ENCODE measurements at regions not wholly inside any gene's neighbourhood (a gene's known extent, or its start where the extent isn't known, plus 50 kb on each side); places are given as distances from the start of the nearest gene placed in this dataset.
"Not testable (repeated sequence)": the region's sequence is repeated elsewhere in the genome, so short reads cannot be mapped to it uniquely, and the experiment has no call there.

GRCh38 chr17:53462393-53462811 lies 360.3 kb upstream of the KIF2B start:
- H3K4me3 ChIP-seq (ENCODE audit: low read length): no peak overlapping the region
- no peak for TF ChIP-seq CTCF (IDR thresholded peaks at IDR 0.05; ENCODE audit: insufficient read depth, low read depth, low read length, missing control alignments)
- DNase-seq (ENCODE audit: low read depth): peak; percentile 61

- not testable (repeated sequence) for H3K4me3 ChIP-seq (ENCODE audit: low read length); DNase-seq (ENCODE audit: low read depth)
These were observed 366.8 kb upstream of the KIF2B start for GRCh38 chr17:53455943-53456342.

DNA sequence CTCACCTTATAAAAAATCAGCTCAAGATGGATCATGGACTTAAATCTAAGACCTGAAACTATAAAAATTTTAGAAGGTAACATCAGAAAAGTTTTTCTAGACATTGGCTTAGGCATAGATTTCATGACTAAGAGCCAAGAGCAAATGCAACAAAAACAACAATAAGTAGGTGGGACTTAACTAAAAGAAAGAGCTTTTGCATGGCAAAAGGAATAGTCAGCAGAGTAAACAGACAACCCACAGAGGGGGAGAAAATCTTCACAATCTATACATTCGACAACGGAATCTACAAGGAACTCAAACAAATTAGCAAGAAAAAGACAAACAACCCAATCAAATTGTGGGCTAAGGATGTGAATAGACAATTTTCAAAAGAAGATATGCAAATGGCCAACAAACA lies 368.4 kb upstream of the KIF2B start:
- DNase-seq (ENCODE audit: low read depth): no peak
- no peak overlapping the region for H3K4me3 ChIP-seq (ENCODE audit: low read length)
- TF ChIP-seq CTCF (IDR thresholded peaks at IDR 0.05; ENCODE audit: insufficient read depth, low read depth, low read length, missing control alignments): no peak

DNA sequence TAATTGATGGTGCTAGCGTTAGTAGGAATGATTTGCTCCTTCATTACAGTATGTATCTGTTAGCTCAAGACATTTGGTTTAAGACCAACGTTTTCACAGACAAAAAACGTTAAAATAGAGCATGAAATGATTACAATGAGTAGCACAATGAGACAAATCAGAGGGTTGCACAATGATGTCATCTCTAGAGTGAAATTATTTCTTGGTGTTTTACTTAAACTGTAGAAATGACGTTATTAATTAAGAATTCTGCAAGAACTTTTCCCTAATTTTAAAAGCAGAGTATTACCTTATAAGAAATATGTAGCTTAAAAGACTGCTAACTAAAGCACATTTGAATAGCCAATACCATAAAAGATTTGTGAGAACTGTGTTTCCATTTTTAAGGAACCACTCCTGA lies 373.4 kb upstream of the KIF2B start:
- no peak for TF ChIP-seq CTCF (IDR thresholded peaks at IDR 0.05; ENCODE audit: insufficient read depth, low read depth, low read length, missing control alignments)
- H3K4me3 ChIP-seq (ENCODE audit: low read length): no peak overlapping the region

DNA sequence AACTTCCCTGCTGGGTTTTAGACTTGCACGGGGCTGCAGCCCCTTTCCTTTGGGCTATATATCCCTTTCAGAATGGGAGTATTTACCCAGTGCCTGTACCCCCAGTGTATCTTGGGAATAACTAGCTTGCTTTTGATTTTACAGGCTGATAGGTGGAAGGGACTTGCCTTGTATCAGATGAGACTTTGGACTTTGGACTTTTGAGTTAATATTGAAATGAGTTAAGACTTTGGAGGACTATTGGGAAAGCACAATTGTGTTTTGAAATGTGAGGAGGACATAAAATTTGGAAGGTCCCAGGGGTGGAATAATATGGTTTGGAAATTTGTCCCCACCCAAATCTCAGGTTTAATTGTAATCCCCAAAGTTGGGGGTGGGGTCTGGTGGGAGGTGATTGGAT lies 393.8 kb upstream of the KIF2B start:
- no peak for DNase-seq (ENCODE audit: low read depth)
- no peak for TF ChIP-seq CTCF (IDR thresholded peaks at IDR 0.05; ENCODE audit: insufficient read depth, low read depth, low read length, missing control alignments)
- no peak overlapping the region for H3K4me3 ChIP-seq (ENCODE audit: low read length)

More for the DNA sequence above, 373.4 kb upstream of the KIF2B start:
- DNase-seq (ENCODE audit: low read depth): no peak

GRCh38 chr17:53426505-53426904 lies 396.2 kb upstream of the KIF2B start:
- DNase-seq (ENCODE audit: low read depth): no peak
- H3K4me3 ChIP-seq (ENCODE audit: low read length): no peak overlapping the region
- no peak for TF ChIP-seq CTCF (IDR thresholded peaks at IDR 0.05; ENCODE audit: insufficient read depth, low read depth, low read length, missing control alignments)

DNA sequence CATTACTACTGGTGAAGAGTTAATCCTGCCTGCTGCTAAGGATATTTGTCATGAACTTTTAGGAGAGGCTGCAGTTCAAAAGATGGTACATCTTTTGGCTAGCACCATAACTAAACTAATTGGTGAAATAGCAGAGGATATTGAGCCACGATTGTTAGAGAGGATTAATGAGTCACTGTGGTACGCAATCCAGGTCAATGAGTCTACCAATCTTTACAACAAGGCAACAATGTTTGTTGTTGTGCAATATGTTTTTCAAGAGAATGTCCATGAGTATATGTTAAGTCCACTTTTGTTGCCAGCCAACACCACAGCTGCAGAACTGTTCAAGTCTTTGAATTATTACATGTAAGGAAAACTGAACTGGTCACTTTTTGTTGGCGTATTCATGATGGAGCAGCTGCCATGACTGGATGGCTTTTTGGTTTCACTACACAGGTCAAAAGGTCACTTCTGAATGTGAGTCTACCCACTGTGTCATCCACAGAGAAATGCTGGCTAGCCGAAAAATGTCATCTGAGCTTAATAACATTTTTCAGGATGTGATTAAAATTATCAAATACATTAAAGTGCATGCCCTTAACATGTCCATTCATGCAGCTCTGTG lies 402.6 kb upstream of the KIF2B start:
- no peak for TF ChIP-seq CTCF (IDR thresholded peaks at IDR 0.05; ENCODE audit: insufficient read depth, low read depth, low read length, missing control alignments)
- peak; percentile 31 for DNase-seq (ENCODE audit: low read depth)

More for the DNA sequence above, 402.6 kb upstream of the KIF2B start:
- H3K4me3 ChIP-seq (ENCODE audit: low read length): no peak overlapping the region

Data from epithelial cell of esophagus (primary cell).